ENCODE measurements at regions not wholly inside any gene's neighbourhood (a gene's known extent, or its start where the extent isn't known, plus 50 kb on each side); places are given as distances from the start of the nearest gene placed in this dataset.
A peak's percentile ranks its signal among the peaks of the same experiment; 100 is the strongest.

DNA sequence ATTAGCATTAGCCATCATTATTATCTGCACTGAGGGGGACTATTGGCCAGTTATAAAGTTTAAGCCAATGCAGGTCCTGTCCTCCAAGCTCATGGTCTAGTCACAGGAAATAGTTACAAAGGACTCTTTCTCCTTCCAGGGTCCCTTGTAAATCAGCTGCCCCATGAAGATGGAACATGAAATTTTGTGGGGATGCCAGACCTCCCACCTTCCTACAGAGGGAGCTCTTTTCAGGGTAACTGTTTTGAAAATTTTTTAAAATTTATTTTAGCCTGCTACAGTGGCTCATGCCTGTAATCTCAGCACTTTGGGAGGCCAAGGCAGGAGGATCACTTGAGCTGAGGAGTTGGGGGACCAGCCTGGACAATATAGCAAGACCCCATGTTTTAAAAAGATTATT lies 124.4 kb upstream of the SLC34A2 start:
- DNase-seq: no peak

DNA sequence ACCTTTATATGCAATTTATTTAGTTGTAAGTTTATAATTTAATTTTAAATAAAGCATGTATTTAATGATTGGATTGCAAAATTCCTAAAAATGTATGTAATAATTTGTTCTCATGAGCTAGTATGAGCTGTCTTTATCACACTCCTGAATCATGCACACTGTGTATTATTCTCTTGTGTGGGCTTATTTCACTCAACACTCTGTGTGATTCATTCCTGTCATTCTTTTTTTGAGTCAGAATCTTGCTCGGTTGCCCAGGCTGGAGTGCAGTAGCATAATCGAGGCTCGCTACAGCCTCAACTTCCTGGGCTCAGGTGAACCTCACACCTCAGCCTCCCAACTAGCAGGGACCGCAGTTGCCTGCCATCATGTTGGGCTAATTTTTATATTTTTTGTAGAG lies 123.1 kb upstream of the SLC34A2 start:
- DNase-seq: no peak

DNA sequence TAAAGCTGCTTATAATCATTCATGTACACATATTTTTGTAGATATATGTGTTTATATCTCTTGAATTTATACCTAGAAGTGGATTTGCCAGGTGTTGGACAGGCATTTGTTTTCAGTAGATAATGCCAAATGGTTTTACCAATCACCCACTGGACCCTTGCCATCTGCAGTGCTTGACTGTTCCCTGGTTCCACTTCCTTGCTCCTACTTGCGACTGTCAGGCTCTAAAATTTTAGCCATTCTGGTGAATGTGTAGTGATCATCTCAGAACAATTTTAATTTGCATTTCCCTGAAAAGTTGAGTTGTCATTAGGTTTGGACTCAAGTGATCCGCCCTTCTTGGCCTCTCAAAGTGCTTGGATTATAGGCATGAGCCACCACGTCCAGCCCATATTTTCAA lies 122.4 kb upstream of the SLC34A2 start:
- no peak for DNase-seq

DNA sequence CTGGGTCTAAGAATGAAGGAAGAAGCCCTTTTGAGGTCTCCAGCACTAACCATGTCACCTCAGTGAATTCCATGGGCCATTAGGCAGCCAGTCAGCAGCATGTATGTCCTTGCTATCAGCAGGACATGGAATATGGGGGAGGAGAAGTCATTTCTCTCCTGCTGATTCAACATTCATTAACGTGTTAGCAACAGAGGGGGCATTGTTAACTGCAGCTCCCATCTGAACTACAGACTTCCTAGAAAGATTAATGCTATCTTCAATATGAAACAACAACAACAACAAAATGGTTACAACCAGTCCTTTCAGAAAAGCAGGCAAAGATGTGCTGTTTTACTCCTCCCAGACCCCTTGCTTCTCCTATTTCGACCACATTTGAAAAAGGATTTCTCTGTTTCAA lies 120.4 kb upstream of the SLC34A2 start:
- DNase-seq: no peak

DNA sequence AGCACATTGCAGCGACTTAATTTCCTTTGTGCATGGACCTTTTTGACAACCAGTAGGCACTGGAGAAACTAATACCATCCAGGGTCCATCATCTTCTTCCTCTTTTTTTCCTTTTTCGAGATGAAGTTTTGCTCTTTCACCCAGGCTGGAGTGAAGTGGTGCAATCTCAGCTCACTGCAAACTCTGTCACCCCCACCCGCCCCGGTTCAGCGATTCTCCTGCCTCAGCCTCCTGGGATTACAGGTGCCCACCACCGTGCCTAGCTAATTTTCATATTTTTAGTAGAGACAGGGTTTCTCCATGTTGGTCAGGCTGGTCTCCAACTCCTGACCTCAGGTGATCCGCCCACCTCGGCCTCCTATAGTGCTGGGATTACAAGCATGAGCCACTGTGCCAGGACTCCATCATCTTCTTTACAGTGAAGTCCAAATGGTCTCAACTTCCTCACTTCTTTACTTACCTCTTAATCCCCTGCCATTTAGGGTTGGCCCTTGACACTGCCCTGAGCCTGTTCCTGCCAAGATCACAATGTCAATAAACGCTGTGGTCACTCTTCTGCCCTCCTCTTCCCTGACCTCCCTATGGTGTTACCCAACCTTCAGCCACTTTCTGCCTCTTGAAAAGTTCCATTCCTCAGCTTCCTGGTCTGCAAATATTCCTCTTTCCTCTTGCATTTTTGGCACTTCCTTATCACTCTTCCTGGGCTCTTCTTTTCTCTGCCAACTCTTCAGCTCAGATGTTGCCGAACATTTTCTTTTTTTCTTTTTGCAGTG lies 119.8 kb upstream of the SLC34A2 start:
- no peak for DNase-seq

DNA sequence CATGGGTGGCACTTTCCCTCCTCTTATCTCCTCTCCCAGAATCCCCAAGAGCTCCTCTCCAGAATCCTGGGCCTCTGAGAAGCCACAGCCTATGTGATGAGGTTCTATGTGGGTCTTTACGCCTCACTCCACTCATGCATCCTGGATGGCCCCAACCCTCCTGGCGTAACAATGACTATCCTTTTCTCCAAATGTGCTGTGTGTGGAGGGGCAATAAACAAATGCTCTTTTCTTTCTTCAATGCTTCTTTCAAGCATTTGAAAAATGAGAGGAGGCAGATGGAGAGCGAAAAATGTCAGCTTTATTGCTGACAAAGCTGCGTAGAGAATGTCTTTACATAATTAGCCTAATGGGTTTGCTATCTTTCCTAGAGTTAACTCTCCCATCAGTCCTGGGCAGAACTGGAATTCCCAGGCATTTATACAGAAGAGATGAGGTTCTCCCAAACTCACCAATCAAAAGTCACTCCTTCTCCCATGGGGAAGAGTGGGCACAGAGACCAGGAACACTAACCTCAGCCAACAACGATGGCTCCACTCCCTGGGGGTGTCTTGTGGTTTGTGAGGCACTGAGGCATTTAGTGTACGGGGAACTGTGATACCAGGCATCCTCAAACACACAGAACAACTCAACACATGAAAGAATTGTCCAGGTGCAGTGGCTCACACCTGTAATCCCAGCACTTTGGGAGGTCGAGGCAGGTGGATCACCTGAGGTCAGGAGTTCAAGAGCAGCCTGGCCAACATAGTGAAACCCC lies 118.9 kb upstream of the SLC34A2 start:
- no peak for DNase-seq

DNA sequence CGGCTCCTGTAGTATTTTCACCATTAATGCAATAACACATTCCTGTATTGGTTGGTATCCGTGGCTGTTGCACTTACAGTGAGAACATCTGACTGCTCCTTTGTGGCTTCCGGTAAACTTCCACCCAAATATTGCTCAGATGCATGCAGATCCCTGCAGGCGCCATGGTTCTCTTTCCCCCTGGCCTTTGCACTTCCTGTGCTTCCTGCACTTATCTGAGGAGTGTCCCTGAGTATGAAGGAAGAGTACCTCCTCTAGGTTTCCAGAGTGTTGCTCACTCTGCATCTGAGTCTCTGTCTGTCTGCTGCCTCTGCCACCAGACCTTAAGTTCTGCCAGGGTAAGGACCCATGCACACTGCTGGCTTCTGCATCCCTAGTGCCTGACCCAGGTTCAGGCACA lies 117.2 kb upstream of the SLC34A2 start:
- DNase-seq: no peak

DNA sequence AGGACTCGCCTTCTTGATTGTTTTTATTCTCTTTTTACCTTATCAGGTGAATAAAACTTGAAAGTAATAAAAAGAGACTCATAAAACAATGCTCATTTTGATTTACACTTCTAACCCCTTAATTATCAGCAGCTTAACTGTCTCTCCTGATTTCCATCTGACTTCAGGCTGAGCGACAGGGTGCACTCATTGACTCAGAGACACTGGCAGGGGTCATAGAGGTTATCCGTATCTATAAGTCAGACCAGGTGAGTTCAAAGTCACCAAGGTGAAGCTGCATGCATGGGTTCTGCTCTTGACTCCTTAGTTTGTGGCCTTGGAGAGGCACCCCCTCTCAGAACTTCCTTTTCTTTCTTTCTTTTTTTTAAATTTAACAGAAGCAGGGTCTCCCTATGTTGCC lies 116.4 kb upstream of the SLC34A2 start:
- DNase-seq: no peak

DNA sequence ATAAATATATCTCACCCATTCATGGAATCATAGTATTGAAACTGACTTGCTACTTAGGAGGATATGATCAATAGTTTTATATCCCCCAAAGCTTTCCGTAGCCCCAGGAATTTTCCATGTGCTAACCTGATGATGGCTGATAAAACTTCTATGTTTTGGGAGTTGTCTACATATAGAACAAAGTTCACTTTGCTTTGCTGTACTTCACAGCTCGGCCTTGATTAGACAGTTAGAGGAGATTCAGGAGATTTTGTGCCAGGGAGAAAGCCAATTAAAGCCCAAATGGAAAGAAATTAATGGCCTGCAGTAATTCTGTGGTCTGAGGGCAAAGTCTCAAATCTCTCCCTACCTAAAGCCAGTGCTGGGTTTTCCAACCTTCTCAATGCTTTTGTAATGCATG lies 114.9 kb upstream of the SLC34A2 start:
- DNase-seq: no peak

DNA sequence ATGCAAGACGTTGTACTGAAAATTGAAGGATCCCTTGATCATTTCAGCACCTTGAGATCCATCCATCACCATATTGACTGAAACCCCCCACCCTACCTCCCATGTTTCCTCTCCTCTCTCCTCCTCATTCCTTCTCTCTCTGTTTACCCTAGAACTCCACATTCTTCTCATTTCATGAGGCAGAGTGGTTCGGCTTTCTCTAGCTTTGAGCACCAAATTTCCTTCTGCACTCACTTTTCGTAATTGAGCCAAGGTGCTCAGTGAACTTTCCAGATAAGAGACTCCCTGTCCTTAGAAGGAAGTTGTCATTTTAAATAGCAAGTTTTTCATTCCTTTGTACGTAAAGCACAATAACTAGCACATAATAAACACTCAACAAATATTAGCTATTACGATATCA lies 108.3 kb upstream of the SLC34A2 start:
- DNase-seq: no peak

DNA sequence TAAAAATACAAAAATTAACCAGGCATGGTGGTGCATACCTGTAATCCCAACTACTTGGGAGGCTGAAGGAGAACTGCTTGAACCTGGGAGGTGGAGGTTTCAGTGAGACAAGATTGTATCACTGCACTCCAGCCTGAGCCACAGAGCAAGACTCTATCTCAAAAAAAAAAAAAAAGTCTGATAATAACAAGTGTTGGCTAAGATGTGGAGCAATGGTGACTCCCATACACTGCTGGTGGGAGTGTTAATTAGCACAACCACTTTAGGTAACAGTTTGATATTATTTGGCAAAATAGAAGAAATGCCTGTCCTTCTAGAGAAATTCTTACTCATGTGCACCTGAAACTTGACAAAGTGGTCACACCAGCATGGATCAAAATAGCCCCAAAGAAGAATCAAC lies 106.2 kb upstream of the SLC34A2 start:
- DNase-seq: no peak

DNA sequence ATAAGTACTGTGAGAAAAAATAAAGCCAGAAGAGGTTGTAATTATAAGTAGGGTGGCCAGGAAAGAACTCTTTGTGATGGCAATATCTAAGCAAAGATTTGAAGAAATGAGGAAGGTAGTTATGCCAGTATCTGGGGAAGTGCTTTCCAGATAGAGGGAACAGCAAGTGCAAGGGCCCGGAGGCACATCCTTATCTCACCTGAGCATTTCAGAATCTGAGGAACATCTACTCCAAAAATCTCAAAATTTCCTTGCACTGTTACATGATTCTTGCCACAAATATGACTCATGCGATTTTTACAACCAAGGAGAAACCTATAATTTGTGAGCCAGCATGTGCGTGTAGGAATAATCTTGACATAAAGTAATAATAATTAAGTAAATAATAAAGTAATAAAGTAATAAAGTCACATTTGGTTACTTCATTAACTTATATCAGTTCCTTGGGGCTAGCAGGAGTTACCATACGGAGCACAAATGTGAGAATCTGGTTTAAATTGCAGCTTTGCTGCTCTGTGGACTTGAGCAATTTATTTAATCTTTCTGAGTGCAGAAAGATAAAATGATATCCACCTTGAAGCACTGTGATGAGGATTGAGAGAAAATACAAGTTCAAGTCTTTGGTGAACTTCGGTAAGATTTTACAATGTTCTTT lies 105.1 kb upstream of the SLC34A2 start:
- DNase-seq: no peak

DNA sequence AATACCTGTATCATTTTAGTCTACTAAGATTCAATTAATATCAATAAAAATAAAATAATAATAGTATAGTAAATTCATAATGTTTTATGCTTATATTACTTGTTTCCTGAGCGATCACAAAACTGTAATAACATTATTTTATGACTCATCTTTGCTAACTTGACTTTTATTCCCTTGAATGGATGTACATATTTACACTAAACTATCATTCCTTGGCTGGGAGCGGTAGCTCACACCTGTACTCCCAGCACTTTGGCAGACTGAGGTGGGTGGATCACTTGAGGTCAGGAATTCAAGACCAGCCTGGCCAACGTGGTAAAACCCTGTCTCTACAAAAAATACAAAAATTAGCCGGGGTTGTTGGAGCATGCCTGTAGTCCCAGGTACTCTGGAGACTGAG lies 104.0 kb upstream of the SLC34A2 start:
- no peak for DNase-seq

DNA sequence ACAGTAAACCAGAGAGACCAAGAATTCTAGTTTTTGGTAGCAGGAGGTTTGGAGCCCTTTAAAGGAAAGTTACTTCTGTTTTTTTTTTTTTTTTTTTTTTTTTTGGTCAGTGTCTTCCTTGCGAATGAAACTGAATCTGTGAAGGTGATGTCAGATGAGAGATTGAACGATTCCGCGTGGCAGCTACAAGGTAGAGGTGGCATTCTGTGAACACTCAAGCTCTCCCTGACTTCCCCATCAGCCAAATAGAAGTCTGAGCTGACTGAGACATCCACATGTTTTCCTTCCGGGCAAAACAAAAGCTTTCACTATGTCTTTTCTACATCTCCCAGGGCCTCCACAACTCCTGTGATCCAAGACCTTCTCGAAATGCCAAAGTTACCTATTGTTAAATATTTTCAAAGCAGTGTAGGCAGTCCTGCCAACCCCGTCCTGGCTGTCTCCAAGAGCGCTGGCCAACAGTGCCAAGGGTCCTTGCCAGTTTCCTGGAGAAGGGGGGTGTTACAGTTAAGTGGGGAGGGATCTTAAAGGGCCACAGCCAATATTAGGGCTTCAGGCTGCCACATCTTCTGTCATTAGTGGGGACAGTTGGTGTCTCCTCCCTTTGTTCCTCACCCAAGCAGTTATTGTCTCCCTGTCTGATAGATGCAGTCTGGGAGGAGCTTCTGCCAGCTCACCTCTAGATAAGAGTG lies 102.9 kb upstream of the SLC34A2 start:
- peak; percentile 7 for DNase-seq

DNA sequence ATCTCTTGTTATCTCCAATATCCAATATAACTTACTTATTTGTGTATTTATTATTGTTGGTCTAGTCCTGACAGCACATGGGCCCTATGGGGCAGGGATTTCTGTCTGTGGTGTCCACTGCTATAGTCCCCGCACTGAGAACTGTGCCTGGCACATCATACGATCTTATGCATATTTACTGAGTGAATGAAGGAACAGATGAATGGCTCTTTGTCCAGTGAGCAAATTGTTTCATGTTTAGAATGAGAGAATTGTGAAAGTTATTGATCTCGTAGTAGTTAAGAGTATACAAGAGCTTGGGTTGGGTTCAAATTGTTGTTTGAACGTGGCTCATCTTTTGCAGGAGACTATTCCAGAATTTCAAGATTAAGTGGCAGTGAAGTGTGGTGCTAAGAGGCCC lies 96.1 kb upstream of the SLC34A2 start:
- DNase-seq: no peak

DNA sequence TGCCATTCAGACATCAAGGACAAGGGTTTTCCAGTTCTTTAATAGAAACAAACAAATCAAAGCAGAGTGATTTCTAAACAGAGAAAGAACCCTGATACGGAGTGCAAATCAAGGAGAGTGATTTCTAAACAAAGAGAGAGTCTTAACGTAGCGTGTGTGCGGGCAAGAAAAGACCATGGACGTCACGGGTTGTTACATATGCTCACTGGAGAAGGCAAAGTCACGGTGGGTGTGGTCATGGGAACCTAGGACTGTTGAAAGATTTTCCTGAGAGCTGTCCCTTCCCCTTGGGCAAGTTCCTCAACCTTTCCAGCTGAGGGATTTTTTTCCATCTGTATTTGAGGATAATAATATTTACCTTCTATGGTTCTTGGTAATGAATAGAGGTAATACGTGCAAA lies 95.0 kb upstream of the SLC34A2 start:
- DNase-seq: no peak

DNA sequence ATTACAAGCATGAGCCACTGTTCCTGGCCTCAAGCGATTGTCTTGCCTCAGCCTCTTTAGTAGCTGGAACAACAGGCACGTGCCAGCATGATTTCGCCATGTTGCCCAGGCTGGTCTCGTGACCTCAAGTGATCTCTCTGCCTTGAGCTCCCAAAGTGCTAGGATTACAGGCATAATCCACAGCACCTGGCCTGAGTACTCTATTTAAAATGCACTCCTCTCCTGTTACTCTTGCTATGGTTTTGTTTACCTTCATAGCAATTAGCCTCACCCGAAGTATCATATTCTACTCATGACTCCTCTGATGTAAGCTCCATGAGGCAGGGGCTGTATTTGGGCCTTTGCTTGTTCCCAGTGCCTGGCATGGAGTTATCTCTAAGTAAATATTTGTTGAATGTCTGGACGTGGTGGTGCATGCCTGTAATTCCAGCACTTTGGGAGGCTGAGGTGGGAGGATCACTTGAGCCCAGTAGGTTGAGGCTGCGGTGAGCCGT lies 92.5 kb upstream of the SLC34A2 start:
- DNase-seq: peak; percentile 94

DNA sequence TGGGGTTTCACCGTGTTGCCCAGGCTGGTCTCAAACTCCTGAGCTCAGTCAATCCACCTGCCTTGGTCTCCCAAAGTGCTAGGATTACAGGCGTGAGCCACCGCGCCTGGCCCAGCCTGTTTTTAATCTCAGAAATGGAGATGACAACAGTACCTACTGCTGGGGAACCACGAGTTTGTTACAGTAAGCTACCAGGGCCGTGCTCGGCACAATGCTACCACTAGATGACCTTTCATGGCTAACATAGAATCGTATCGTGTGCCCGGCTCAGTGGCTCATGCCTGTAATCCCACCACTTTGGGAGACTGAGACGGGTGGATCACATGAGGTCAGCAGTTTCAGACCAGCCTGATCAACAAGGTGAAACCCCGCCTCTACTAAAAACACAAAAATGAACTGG lies 90.8 kb upstream of the SLC34A2 start:
- DNase-seq: no peak

DNA sequence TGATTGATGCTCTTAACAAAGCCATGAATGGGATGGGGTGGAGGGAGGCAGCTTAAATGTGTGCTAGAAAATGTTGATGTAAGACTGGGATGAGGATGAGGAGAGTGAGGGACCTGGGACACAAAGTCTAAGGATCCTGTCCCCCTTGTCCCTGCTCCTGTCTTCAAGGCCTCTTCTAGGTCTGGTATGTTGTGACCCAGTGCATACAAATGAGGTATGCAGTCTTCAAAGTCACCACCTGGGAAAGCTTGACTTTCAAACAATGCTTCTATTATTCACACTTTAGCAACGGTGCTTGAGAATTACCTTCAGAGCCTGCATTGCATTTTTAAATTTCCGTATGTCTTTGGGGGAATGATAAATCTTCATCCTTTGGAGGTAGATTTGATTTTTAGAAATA lies 88.4 kb upstream of the SLC34A2 start:
- no peak for DNase-seq

DNA sequence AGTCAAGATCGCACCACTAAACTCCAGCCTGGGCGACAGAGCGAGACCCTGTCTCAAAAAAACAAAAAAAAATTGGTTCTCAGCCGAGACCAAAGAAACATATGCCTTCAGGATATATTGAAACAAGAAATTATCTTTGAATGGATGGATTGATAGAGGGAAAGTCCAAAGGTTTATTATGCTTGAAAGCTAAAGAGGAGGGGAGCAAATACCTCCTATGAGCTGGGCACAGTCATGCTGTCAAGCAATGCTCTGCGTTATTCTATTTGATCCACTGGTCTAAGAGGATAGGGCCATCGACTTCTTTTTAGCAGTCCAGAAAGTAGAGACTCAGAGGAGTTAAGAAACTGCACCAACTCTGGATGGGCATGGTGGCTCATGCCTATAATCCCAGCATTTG lies 85.9 kb upstream of the SLC34A2 start:
- DNase-seq: no peak

DNA sequence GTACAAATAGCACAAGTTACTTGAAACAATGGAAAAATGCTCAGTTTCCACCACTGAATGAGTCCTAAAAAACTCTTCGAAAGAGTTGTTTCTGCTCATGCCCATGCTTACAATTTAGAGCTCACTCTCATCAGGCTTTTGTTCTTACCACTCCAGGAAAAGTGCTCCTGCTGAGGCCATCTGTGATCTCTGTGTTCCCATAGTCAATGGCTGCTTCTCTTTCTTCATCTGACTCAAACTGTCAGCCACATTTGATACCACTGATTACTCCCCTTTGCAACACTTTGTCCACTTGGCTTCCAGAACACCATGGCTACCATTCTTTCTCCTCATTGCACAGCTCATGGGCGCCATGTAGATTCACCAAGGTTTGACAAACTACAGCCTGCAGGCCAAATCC lies 80.0 kb upstream of the SLC34A2 start:
- DNase-seq: no peak

DNA sequence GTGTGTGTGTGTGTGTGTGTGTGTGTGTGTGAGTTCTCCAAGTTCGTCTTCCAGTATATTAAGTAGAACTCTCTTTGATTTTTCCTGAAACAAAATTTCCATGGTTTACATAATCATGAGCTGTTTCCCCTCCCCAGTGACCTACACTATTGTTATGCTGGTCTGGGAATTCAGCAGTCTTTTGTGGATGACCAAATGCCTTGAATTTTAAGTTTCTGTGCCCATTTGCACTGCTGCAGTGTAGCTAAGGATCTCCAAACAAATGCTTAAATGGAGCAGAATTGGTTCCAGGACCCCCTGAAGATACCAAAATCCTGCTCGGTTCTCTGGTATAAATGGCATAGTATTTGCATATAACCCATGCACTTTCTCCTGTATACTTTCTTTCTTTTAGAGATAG lies 77.2 kb upstream of the SLC34A2 start:
- DNase-seq: no peak

All from NCI-H2029 (cell line).